Epithelial cell of esophagus (primary cell): ENCODE measurements at regions not wholly inside any gene's neighbourhood (a gene's known extent, or its start where the extent isn't known, plus 50 kb on each side); places are given as distances from the start of the nearest gene placed in this dataset.

Experiments
- DNase-seq: peaks from one replicate; pipeline ENCODE4 v3.0.0; 2010; ENCODE audit warnings: low read depth
- H3K4me3 ChIP-seq: 2 replicates; pipeline ENCODE4 v1.5.1; 2011; ENCODE audit warnings: mild to moderate bottlenecking, low read length, control low read depth
- TF ChIP-seq, protein P1 (sequence below): IDR thresholded peaks from 2 replicates; pipeline ENCODE4 v1.5.1; 2011; ENCODE audit warnings: low read depth, mild to moderate bottlenecking, low read length, control low read depth, inconsistent platforms; ENCODE audit not compliant: insufficient read depth; ENCODE audit errors: missing control alignments

- TF ChIP-seq, protein P1, sequence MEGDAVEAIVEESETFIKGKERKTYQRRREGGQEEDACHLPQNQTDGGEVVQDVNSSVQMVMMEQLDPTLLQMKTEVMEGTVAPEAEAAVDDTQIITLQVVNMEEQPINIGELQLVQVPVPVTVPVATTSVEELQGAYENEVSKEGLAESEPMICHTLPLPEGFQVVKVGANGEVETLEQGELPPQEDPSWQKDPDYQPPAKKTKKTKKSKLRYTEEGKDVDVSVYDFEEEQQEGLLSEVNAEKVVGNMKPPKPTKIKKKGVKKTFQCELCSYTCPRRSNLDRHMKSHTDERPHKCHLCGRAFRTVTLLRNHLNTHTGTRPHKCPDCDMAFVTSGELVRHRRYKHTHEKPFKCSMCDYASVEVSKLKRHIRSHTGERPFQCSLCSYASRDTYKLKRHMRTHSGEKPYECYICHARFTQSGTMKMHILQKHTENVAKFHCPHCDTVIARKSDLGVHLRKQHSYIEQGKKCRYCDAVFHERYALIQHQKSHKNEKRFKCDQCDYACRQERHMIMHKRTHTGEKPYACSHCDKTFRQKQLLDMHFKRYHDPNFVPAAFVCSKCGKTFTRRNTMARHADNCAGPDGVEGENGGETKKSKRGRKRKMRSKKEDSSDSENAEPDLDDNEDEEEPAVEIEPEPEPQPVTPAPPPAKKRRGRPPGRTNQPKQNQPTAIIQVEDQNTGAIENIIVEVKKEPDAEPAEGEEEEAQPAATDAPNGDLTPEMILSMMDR = no peak
- H3K4me3 ChIP-seq = no peak overlapping the region
- no peak for DNase-seq
These were observed 497.8 kb downstream of the PLA2G4A start for GRCh38 chr1:187326557-187326956.

- no peak for DNase-seq
- no peak overlapping the region for H3K4me3 ChIP-seq
- TF ChIP-seq, protein P1 = no peak
These were observed 507.9 kb downstream of the PLA2G4A start for GRCh38 chr1:187336441-187337168.

DNA sequence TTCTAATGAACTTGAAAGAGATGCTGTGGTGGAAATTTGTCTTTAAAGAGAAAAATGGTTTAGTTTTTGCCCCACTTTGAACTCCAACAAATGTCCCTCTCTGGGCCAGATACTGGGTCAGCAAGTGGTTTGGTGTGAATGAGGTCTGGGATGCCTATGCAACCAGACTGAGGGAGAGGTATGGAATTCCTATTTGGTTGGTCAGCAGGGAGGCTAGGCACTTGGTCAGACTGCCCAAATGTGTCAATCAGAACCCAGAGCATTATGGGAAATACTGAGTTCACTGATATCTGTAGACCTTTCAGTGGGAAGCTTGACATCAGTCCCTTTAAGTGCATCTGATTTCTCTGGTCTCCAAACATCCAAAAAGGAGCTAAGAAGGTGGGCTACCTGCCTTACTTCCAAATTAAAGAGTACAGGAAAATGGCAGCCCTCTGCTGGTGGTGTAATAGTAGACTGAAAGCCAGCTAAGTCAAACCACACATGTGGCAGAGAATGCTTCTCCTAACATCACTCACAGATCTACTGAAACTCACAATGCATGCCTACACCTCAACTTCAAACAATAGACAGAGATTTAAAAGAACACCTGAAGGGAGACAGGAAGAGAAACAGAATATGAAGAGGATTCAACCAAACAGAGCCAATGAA lies 510.1 kb downstream of the PLA2G4A start:
- no peak overlapping the region for H3K4me3 ChIP-seq
- TF ChIP-seq, protein P1 = no peak

GRCh38 chr1:187342495-187342894 lies 513.7 kb downstream of the PLA2G4A start:
- TF ChIP-seq, protein P1 = no peak
- no peak overlapping the region for H3K4me3 ChIP-seq
- no peak for DNase-seq

More for the DNA sequence above, 510.1 kb downstream of the PLA2G4A start:
- DNase-seq = no peak

DNA sequence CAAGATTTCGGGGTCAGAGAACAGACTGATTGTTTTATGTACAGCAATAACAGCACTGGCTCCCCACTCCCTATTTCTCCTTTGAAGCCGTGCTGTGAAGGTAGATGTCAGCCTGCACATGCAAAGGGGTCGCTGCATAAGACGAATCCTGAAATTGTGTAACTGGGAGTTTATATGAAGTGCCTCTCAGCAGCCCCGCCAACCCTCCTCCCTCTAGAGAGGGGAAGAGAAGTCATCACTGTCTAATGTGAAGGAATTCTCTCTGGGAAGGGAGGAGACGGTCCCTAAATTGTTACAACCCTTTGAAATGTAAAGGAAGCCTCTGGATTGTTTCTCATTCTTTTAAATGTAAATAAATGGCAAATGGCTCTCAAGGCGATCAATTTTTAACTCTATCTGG lies 545.3 kb downstream of the PLA2G4A start:
- TF ChIP-seq, protein P1 = no peak
- no peak overlapping the region for H3K4me3 ChIP-seq

GRCh38 chr1:187374742-187375141 lies 546.0 kb downstream of the PLA2G4A start:
- no peak overlapping the region for H3K4me3 ChIP-seq
- DNase-seq = no peak
- TF ChIP-seq, protein P1 = no peak

More for the DNA sequence above, 545.3 kb downstream of the PLA2G4A start:
- DNase-seq = no peak
